Karpas-422 (cell line): ENCODE measurements at regions not wholly inside any gene's neighbourhood (a gene's known extent, or its start where the extent isn't known, plus 50 kb on each side); places are given as distances from the start of the nearest gene placed in this dataset.
"Not testable (repeated sequence)": the region's sequence is repeated elsewhere in the genome, so short reads cannot be mapped to it uniquely, and the experiment has no call there.

Source experiments
- DNase-seq: peaks from one replicate; pipeline ENCODE4 v3.0.0-alpha.2; 2015
- H2AFZ ChIP-seq: fragments of 200-600 bp; sonication (generic); 2 replicates; pipeline ENCODE4 v1.6.1; 2014; ENCODE audit warnings: antibody characterized with exemption, low read length, mixed read lengths
- H3K27ac ChIP-seq: fragments of 200-600 bp; sonication (generic); 2 replicates; pipeline ENCODE4 v1.5.1; 2014; ENCODE audit warnings: mild to moderate bottlenecking, low read length, moderate library complexity
- H3K27me3 ChIP-seq: fragments of 200-600 bp; sonication (generic); 2 replicates; pipeline ENCODE4 v1.6.1; 2014; ENCODE audit warnings: low read length, mixed read lengths
- H3K36me3 ChIP-seq: fragments of 200-600 bp; sonication (generic); 2 replicates; pipeline ENCODE4 v1.6.1; 2014; ENCODE audit warnings: low read length, mixed read lengths; ENCODE audit not compliant: insufficient read depth
- H3K4me1 ChIP-seq: fragments of 200-600 bp; sonication (generic); 2 replicates; pipeline ENCODE4 v1.6.1; 2014; ENCODE audit warnings: mild to moderate bottlenecking, low read length, mixed read lengths
- H3K4me2 ChIP-seq: fragments of 200-600 bp; sonication (generic); 2 replicates; pipeline ENCODE4 v1.6.1; 2014; ENCODE audit warnings: low read length, low read depth, mild to moderate bottlenecking; ENCODE audit not compliant: poor library complexity, severe bottlenecking
- H3K4me3 ChIP-seq: fragments of 200-600 bp; sonication (generic); 2 replicates; pipeline ENCODE4 v1.5.1; 2014; ENCODE audit warnings: mild to moderate bottlenecking, antibody characterized with exemption, low read length, mixed read lengths
- H3K79me2 ChIP-seq: fragments of 200-600 bp; sonication (generic); 2 replicates; pipeline ENCODE4 v1.6.1; 2014; ENCODE audit warnings: mild to moderate bottlenecking, low read length, mixed read lengths
- H3K9ac ChIP-seq: fragments of 200-600 bp; sonication (generic); 2 replicates; pipeline ENCODE4 v1.6.0; 2014; ENCODE audit warnings: low read length
- H3K9me2 ChIP-seq: fragments of 200-600 bp; sonication (generic), shearing (Covaris generic); replicated peaks from 2 replicates; pipeline ENCODE4 v1.6.0; 2014; ENCODE audit warnings: mild to moderate bottlenecking, low read length, moderate library complexity; ENCODE audit not compliant: insufficient read depth
- H3K9me3 ChIP-seq: fragments of 300-700, 200-600 bp; sonication (generic); 2 replicates; pipeline ENCODE4 v1.6.1; 2014; ENCODE audit warnings: low read length, mixed read lengths
- H4K20me1 ChIP-seq: fragments of 200-600 bp; sonication (generic); 2 replicates; pipeline ENCODE4 v1.6.1; 2014; ENCODE audit warnings: mild to moderate bottlenecking, antibody characterized with exemption, low read length, low read depth; ENCODE audit not compliant: insufficient read depth

- H3K9me3 ChIP-seq, result no peaks in the 10 kb centered on the region
- H3K4me1 ChIP-seq, result no peaks in the 10 kb centered on the region
These were observed 495.4 kb upstream of the MMS22L start for GRCh38 chr6:97778290-97779038.

GRCh38 chr6:97779039-97779766, 496.2 kb upstream of the MMS22L start:
- H3K27me3 ChIP-seq, H3K4me2 ChIP-seq, H3K9me3 ChIP-seq, H3K79me2 ChIP-seq, DNase-seq, H3K27ac ChIP-seq, H3K36me3 ChIP-seq, H3K9ac ChIP-seq, H4K20me1 ChIP-seq, H3K9me2 ChIP-seq, H3K4me1 ChIP-seq, H2AFZ ChIP-seq, H3K4me3 ChIP-seq: not testable (repeated sequence)

More at GRCh38 chr6:97778290-97779038, 495.4 kb upstream of the MMS22L start:
- no peaks in the 10 kb centered on the region for H3K27me3 ChIP-seq
- no peak overlapping the region for H3K4me3 ChIP-seq
- no peak overlapping the region for H3K4me2 ChIP-seq
- no peaks in the 10 kb centered on the region for H4K20me1 ChIP-seq
- no peak for DNase-seq
- no peaks in the 10 kb centered on the region for H3K36me3 ChIP-seq
- H3K27ac ChIP-seq, result no peak overlapping the region
- no peak overlapping the region for H3K9ac ChIP-seq
- no peaks in the 10 kb centered on the region for H3K9me2 ChIP-seq
- H2AFZ ChIP-seq, result no peak overlapping the region
- no peaks in the 10 kb centered on the region for H3K79me2 ChIP-seq

GRCh38 chr6:97790926-97791590, 508.0 kb upstream of the MMS22L start:
- H4K20me1 ChIP-seq, result no peaks in the 10 kb centered on the region
- H3K4me3 ChIP-seq, result no peak overlapping the region
- no peaks in the 10 kb centered on the region for H3K9me3 ChIP-seq
- H3K27me3 ChIP-seq, result no peaks in the 10 kb centered on the region
- H3K4me2 ChIP-seq, result no peak overlapping the region
- H3K79me2 ChIP-seq, result no peaks in the 10 kb centered on the region
- H2AFZ ChIP-seq, result no peak overlapping the region
- H3K36me3 ChIP-seq, result no peaks in the 10 kb centered on the region
- H3K27ac ChIP-seq, result no peak overlapping the region
- H3K9me2 ChIP-seq, result no peaks in the 10 kb centered on the region
- H3K9ac ChIP-seq, result no peak overlapping the region
- H3K4me1 ChIP-seq, result no peaks in the 10 kb centered on the region
- DNase-seq, result no peak

- H3K27me3 ChIP-seq, result no peaks in the 10 kb centered on the region
- H3K36me3 ChIP-seq, result no peaks in the 10 kb centered on the region
- H3K4me2 ChIP-seq, result no peak overlapping the region
- no peak overlapping the region for H2AFZ ChIP-seq
- H3K4me1 ChIP-seq, result no peaks in the 10 kb centered on the region
- H3K79me2 ChIP-seq, result no peaks in the 10 kb centered on the region
- H3K9me3 ChIP-seq, result no peaks in the 10 kb centered on the region
- H3K4me3 ChIP-seq, result no peak overlapping the region
- DNase-seq, result no peak
- no peaks in the 10 kb centered on the region for H4K20me1 ChIP-seq
- H3K9ac ChIP-seq, result no peak overlapping the region
- no peak overlapping the region for H3K27ac ChIP-seq
- no peaks in the 10 kb centered on the region for H3K9me2 ChIP-seq
These were observed 522.6 kb upstream of the MMS22L start for GRCh38 chr6:97805596-97805995.

GRCh38 chr6:97812940-97813339, 529.9 kb upstream of the MMS22L start:
- Histone ChIP-seq H3K4me1 (no peaks in the 10 kb centered on the region), H3K27ac (no peak overlapping the region), H2AFZ (no peak overlapping the region), H3K79me2 (no peaks in the 10 kb centered on the region), H3K36me3 (no peaks in the 10 kb centered on the region), H3K9me3 (no peaks in the 10 kb centered on the region), H3K27me3 (no peaks in the 10 kb centered on the region), H3K4me2 (no peak overlapping the region), H3K9me2 (no peaks in the 10 kb centered on the region), H3K9ac (no peak overlapping the region), H4K20me1 (no peaks in the 10 kb centered on the region), H3K4me3 (no peak overlapping the region)
- no peak for DNase-seq

- Histone ChIP-seq H3K9ac (no peak overlapping the region), H3K79me2 (no peaks in the 10 kb centered on the region), H3K4me3 (no peak overlapping the region), H3K4me1 (no peaks in the 10 kb centered on the region), H3K27ac (no peak overlapping the region), H2AFZ (no peak overlapping the region), H3K9me3 (no peaks in the 10 kb centered on the region), H3K4me2 (no peak overlapping the region), H3K36me3 (no peaks in the 10 kb centered on the region), H4K20me1 (no peaks in the 10 kb centered on the region), H3K27me3 (no peaks in the 10 kb centered on the region), H3K9me2 (no peaks in the 10 kb centered on the region)
- DNase-seq, result no peak
These were observed 531.0 kb upstream of the MMS22L start for GRCh38 chr6:97813889-97814567.

GRCh38 chr6:97815301-97815812, 532.3 kb upstream of the MMS22L start:
- Histone ChIP-seq H2AFZ (no peak overlapping the region), H3K27me3 (no peaks in the 10 kb centered on the region), H3K79me2 (no peaks in the 10 kb centered on the region), H3K4me1 (no peaks in the 10 kb centered on the region), H3K9ac (no peak overlapping the region), H3K36me3 (no peaks in the 10 kb centered on the region), H3K4me3 (no peak overlapping the region), H3K4me2 (no peak overlapping the region), H3K27ac (no peak overlapping the region), H3K9me3 (no peaks in the 10 kb centered on the region), H3K9me2 (no peaks in the 10 kb centered on the region), H4K20me1 (no peaks in the 10 kb centered on the region)
- DNase-seq, result no peak

GRCh38 chr6:97816526-97816925, 533.5 kb upstream of the MMS22L start:
- Histone ChIP-seq H3K27me3 (no peaks in the 10 kb centered on the region), H3K4me1 (no peaks in the 10 kb centered on the region), H3K4me3 (no peak overlapping the region), H3K27ac (no peak overlapping the region), H3K4me2 (no peak overlapping the region), H4K20me1 (no peaks in the 10 kb centered on the region), H3K36me3 (no peaks in the 10 kb centered on the region), H3K79me2 (no peaks in the 10 kb centered on the region), H3K9me2 (no peaks in the 10 kb centered on the region), H2AFZ (no peak overlapping the region), H3K9ac (no peak overlapping the region), H3K9me3 (no peaks in the 10 kb centered on the region)
- DNase-seq, result no peak
